ENCODE measurements at regions not wholly inside any gene's neighbourhood (a gene's known extent, or its start where the extent isn't known, plus 50 kb on each side); places are given as distances from the start of the nearest gene placed in this dataset.
"Not testable (repeated sequence)": the region's sequence is repeated elsewhere in the genome, so short reads cannot be mapped to it uniquely, and the experiment has no call there.

- 0 out of 2 replicates have a peak, but pooled peaks have one; percentile 39 for TF ChIP-seq ARID4B (CRISPR knock-in tag; IDR thresholded peaks at IDR 0.05; ENCODE audit: borderline replicate concordance)
- TF ChIP-seq ATF3 (CRISPR knock-in tag; conservative IDR thresholded peaks at IDR 0.05), result no peak
- TF ChIP-seq TEAD4 (CRISPR knock-in tag; IDR thresholded peaks at IDR 0.05), result no peak
These were observed 494.5 kb upstream of the LARGE1 start (continued) for GRCh38 chr22:34414467-34415440.

- no peak for TF ChIP-seq STAT6 (CRISPR knock-in tag; conservative IDR thresholded peaks at IDR 0.05; ENCODE audit: low read depth)
- no peak for TF ChIP-seq FOXK1 (CRISPR knock-in tag; IDR thresholded peaks at IDR 0.05)
- TF ChIP-seq USF2 (CRISPR knock-in tag; IDR thresholded peaks at IDR 0.05), result 0 out of 2 replicates have a peak, but pooled peaks have one; percentile 15
- TF ChIP-seq ZNF423 (CRISPR knock-in tag; IDR thresholded peaks at IDR 0.05), result no peak
- TF ChIP-seq ERG (CRISPR knock-in tag; IDR thresholded peaks at IDR 0.05), result no peak
- no peak for TF ChIP-seq ETV6 (CRISPR knock-in tag; IDR thresholded peaks at IDR 0.05)
- TF ChIP-seq ZSCAN18 (CRISPR knock-in tag; IDR thresholded peaks at IDR 0.05), result no peak
- no peak for TF ChIP-seq AFF4 (CRISPR knock-in tag; IDR thresholded peaks at IDR 0.05; ENCODE audit: borderline replicate concordance)
- ATAC-seq, result no peak
- DNase-seq (ENCODE audit: low spot score), result no peak
- H3K27me3 Mint-ChIP-seq (ENCODE audit: low read depth), result no peaks in the 10 kb centered on the region
- no peaks in the 10 kb centered on the region for H3K36me3 Mint-ChIP-seq
- peaks cover 18% of the 10 kb centered on the region for H3K9me3 Mint-ChIP-seq
- peaks cover 9% of the 10 kb centered on the region for H3K4me1 Mint-ChIP-seq
- CTCF ChIA-PET, result interaction anchor here (0.8 to 2.2 kb wide), 3 partner anchors 608 to 734 kb away, joined by 3 to 6 read pairs (median 3); no protein-coding TSS in a partner anchor
- POLR2A ChIA-PET, result interaction anchor here (0.7 kb wide), 1 partner anchor 521 kb away, joined by 3 read pairs; no protein-coding TSS in a partner anchor
- H3K27ac Mint-ChIP-seq, result no peak overlapping the region
- no peak overlapping the region for H3K4me3 Mint-ChIP-seq
These were observed 496.0 kb upstream of the LARGE1 start for GRCh38 chr22:34416022-34416860.

GRCh38 chr22:34422948-34423347 is 502.7 kb upstream of the LARGE1 start:
- H3K4me1 Mint-ChIP-seq; H3K27me3 Mint-ChIP-seq (ENCODE audit: low read depth); H3K4me3 Mint-ChIP-seq; DNase-seq (ENCODE audit: low spot score); CTCF ChIA-PET; POLR2A ChIA-PET; H3K27ac Mint-ChIP-seq; ATAC-seq; H3K36me3 Mint-ChIP-seq: not testable (repeated sequence)
- peaks cover 15% of the 10 kb centered on the region for H3K9me3 Mint-ChIP-seq

All from WTC11 (cell line).